ENCODE measurements at regions not wholly inside any gene's neighbourhood (a gene's known extent, or its start where the extent isn't known, plus 50 kb on each side); places are given as distances from the start of the nearest gene placed in this dataset.

- no peak for DNase-seq (ENCODE audit: extremely low read depth, low read depth)
- no peak overlapping the region for H3K4me3 ChIP-seq (replicated peaks; ENCODE audit: low read depth, low read length)
- TF ChIP-seq CTCF (IDR thresholded peaks at IDR 0.05; ENCODE audit: low read depth, low read length, missing control alignments) = no peak
Observed at GRCh38 chr3:83849106-83849730, 1109.6 kb upstream of the CADM2 start.

DNA sequence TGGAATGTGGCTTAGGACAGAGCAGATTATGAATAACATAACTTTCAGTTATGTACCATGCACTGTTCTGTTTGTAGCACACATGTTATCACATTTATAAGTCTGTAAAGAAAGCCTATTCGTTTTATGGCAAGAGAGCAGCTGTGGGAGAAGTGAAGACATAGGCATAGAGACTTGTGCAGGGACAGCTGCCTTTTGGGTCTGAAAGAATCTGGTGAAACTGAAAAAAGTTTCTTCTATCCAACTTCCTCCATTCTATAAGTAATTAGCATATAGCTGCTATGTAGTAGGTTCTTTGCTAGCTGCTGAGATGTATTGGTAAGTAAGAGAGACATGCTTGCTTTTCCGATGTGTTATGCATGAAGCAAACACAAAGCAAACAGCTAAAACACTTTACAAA is 1095.4 kb upstream of the CADM2 start:
- DNase-seq (ENCODE audit: extremely low read depth, low read depth) = no peak
- no peak overlapping the region for H3K4me3 ChIP-seq (replicated peaks; ENCODE audit: low read depth, low read length)
- TF ChIP-seq CTCF (IDR thresholded peaks at IDR 0.05; ENCODE audit: low read depth, low read length, missing control alignments) = no peak

- no peak for TF ChIP-seq CTCF (IDR thresholded peaks at IDR 0.05; ENCODE audit: low read depth, low read length, missing control alignments)
- no peak overlapping the region for H3K4me3 ChIP-seq (replicated peaks; ENCODE audit: low read depth, low read length)
- no peak for DNase-seq (ENCODE audit: extremely low read depth, low read depth)
Observed at GRCh38 chr3:83868909-83869567, 1089.8 kb upstream of the CADM2 start.

GRCh38 chr3:83873550-83873949 is 1085.2 kb upstream of the CADM2 start:
- no peak for TF ChIP-seq CTCF (IDR thresholded peaks at IDR 0.05; ENCODE audit: low read depth, low read length, missing control alignments)
- no peak overlapping the region for H3K4me3 ChIP-seq (replicated peaks; ENCODE audit: low read depth, low read length)
- no peak for DNase-seq (ENCODE audit: extremely low read depth, low read depth)

DNA sequence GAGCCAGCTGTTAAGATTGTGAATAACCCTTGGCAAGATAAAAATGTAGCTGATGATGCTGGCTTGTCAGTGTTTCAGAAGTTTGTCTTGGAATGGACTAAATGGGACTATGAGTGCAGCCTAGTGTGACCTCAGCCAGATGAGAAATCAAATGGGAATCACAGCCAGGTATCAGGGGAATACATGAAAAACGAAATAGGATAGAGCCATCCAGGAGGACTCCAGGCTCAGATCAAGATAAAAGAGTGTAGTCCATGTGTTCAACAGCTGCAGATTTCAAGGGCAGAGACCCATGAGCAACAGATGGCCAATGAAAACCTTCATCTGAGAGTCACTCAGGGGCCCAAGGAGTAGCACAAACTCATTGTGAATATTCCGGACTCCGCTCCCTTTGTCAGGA is 1080.9 kb upstream of the CADM2 start:
- no peak for TF ChIP-seq CTCF (IDR thresholded peaks at IDR 0.05; ENCODE audit: low read depth, low read length, missing control alignments)
- H3K4me3 ChIP-seq (replicated peaks; ENCODE audit: low read depth, low read length) = no peak overlapping the region
- DNase-seq (ENCODE audit: extremely low read depth, low read depth) = no peak

GRCh38 chr3:83882701-83883100 is 1076.1 kb upstream of the CADM2 start:
- no peak overlapping the region for H3K4me3 ChIP-seq (replicated peaks; ENCODE audit: low read depth, low read length)
- no peak for DNase-seq (ENCODE audit: extremely low read depth, low read depth)
- TF ChIP-seq CTCF (IDR thresholded peaks at IDR 0.05; ENCODE audit: low read depth, low read length, missing control alignments) = no peak

Data from HFF-Myc (cell line).